OCI-LY1 (cell line): ENCODE measurements at regions not wholly inside any gene's neighbourhood (a gene's known extent, or its start where the extent isn't known, plus 50 kb on each side); places are given as distances from the start of the nearest gene placed in this dataset.

Experiments used
- H2AFZ ChIP-seq: fragments of 200-600 bp; sonication (generic), shearing (Covaris generic); 2 replicates; pipeline ENCODE4 v1.6.0; 2014; ENCODE audit warnings: antibody characterized with exemption, mild to moderate bottlenecking, low read length
- H3F3A ChIP-seq: fragments of 200-600 bp; sonication (generic), shearing (Covaris generic); 2 replicates; pipeline ENCODE4 v1.6.0; 2014; ENCODE audit warnings: mild to moderate bottlenecking, antibody characterized with exemption, low read length, moderate library complexity; ENCODE audit not compliant: insufficient read depth
- H3K27ac ChIP-seq: fragments of 200-600 bp; sonication (generic); 2 replicates; pipeline ENCODE4 v1.5.1; 2014; ENCODE audit warnings: low read length, mixed run types, mild to moderate bottlenecking, low read depth; ENCODE audit not compliant: poor library complexity, severe bottlenecking
- H3K27me3 ChIP-seq: fragments of 200-600 bp; sonication (generic); 2 replicates; pipeline ENCODE4 v1.6.0; 2014; ENCODE audit warnings: antibody characterized with exemption, mild to moderate bottlenecking, low read length, moderate library complexity; ENCODE audit not compliant: insufficient read depth
- H3K36me3 ChIP-seq: fragments of 200-600 bp; sonication (generic); 2 replicates; pipeline ENCODE4 v1.6.1; 2014; ENCODE audit warnings: mild to moderate bottlenecking, antibody characterized with exemption, low read length, moderate library complexity, mixed read lengths; ENCODE audit not compliant: insufficient read depth
- H3K4me1 ChIP-seq: fragments of 200-600 bp; sonication (generic); 2 replicates; pipeline ENCODE4 v1.5.1; 2014; ENCODE audit warnings: mild to moderate bottlenecking, low read length, moderate library complexity; ENCODE audit not compliant: insufficient read depth, severe bottlenecking
- H3K4me2 ChIP-seq: fragments of 200-600 bp; sonication (generic), shearing (Covaris generic); 2 replicates; pipeline ENCODE4 v1.6.1; 2014; ENCODE audit warnings: low read length
- H3K4me3 ChIP-seq: fragments of 200-600 bp; sonication (generic); 2 replicates; pipeline ENCODE4 v1.5.1; 2014; ENCODE audit warnings: low read length, low read depth, mild to moderate bottlenecking, mixed read lengths; ENCODE audit not compliant: poor library complexity, severe bottlenecking
- H3K79me2 ChIP-seq: fragments of 200-600 bp; shearing (Covaris generic); 2 replicates; pipeline ENCODE4 v1.6.1; 2016; ENCODE audit warnings: mixed run types, low read length, mixed read lengths; ENCODE audit not compliant: insufficient read depth
- H3K9ac ChIP-seq: fragments of 200-600 bp; sonication (generic), shearing (Covaris generic); 2 replicates; pipeline ENCODE4 v1.6.1; 2014; ENCODE audit warnings: mild to moderate bottlenecking, low read length, mixed read lengths
- H3K9me2 ChIP-seq: fragments of 200-600 bp; sonication (generic), shearing (Covaris generic); 2 replicates; pipeline ENCODE4 v1.6.1; 2014; ENCODE audit warnings: low read depth, mild to moderate bottlenecking, low read length, mixed read lengths
- H3K9me3 ChIP-seq: fragments of 200-600 bp; shearing (Covaris generic); 2 replicates; pipeline ENCODE4 v1.6.1; 2014; ENCODE audit warnings: low read length, mixed read lengths
- H4K20me1 ChIP-seq: fragments of 200-600 bp; sonication (generic), shearing (Covaris generic); 2 replicates; pipeline ENCODE4 v1.6.0; 2016; ENCODE audit warnings: mild to moderate bottlenecking, low read length; ENCODE audit not compliant: insufficient read depth
- CTCF ChIP-seq: fragments of 200-600 bp; sonication (generic), shearing (Covaris generic); IDR thresholded peaks from 2 replicates; pipeline ENCODE4 v1.5.1; 2017; ENCODE audit warnings: mild to moderate bottlenecking, antibody characterized with exemption, low read length, moderate library complexity, mixed read lengths
- EZH2 ChIP-seq: fragments of 200-600 bp; sonication (generic), shearing (Covaris generic); IDR thresholded peaks from 2 replicates; pipeline ENCODE4 v1.8.0; 2017; ENCODE audit warnings: borderline replicate concordance, mixed run types, mild to moderate bottlenecking, antibody characterized with exemption, low read length, moderate library complexity, mixed read lengths

- Histone ChIP-seq H3K9ac (no peak overlapping the region), H3K9me2 (no peaks in the 10 kb centered on the region), H3K27ac (no peak overlapping the region), H3K4me2 (no peak overlapping the region), H3K9me3 (no peaks in the 10 kb centered on the region), H4K20me1 (no peaks in the 10 kb centered on the region), H3K27me3 (no peaks in the 10 kb centered on the region), H3F3A (no peaks in the 10 kb centered on the region), H3K79me2 (no peaks in the 10 kb centered on the region), H3K4me1 (no peaks in the 10 kb centered on the region), H3K4me3 (no peak overlapping the region), H2AFZ (no peak overlapping the region), H3K36me3 (no peaks in the 10 kb centered on the region)
- no peak for TF ChIP-seq EZH2
- TF ChIP-seq CTCF: no peak
These were observed 272.7 kb upstream of the TRPC7 start for GRCh38 chr5:136638084-136638483.

GRCh38 chr5:136636001-136636400, 270.7 kb upstream of the TRPC7 start:
- no peaks in the 10 kb centered on the region for H3F3A ChIP-seq
- no peak overlapping the region for H3K4me2 ChIP-seq
- H3K27me3 ChIP-seq: no peaks in the 10 kb centered on the region
- H2AFZ ChIP-seq: no peak overlapping the region
- H3K36me3 ChIP-seq: no peaks in the 10 kb centered on the region
- no peaks in the 10 kb centered on the region for H3K9me3 ChIP-seq
- no peak overlapping the region for H3K4me3 ChIP-seq
- H4K20me1 ChIP-seq: no peaks in the 10 kb centered on the region
- H3K9me2 ChIP-seq: no peaks in the 10 kb centered on the region
- H3K79me2 ChIP-seq: no peaks in the 10 kb centered on the region
- TF ChIP-seq EZH2: no peak
- TF ChIP-seq CTCF: no peak
- no peak overlapping the region for H3K27ac ChIP-seq
- H3K9ac ChIP-seq: no peak overlapping the region
- no peaks in the 10 kb centered on the region for H3K4me1 ChIP-seq

GRCh38 chr5:136631186-136631585, 265.8 kb upstream of the TRPC7 start:
- Histone ChIP-seq H2AFZ (no peak overlapping the region), H3K4me3 (no peak overlapping the region), H3K27ac (no peak overlapping the region), H3K27me3 (no peaks in the 10 kb centered on the region), H3F3A (no peaks in the 10 kb centered on the region), H3K36me3 (no peaks in the 10 kb centered on the region), H4K20me1 (no peaks in the 10 kb centered on the region), H3K9me3 (no peaks in the 10 kb centered on the region), H3K9ac (no peak overlapping the region), H3K4me2 (no peak overlapping the region), H3K9me2 (no peaks in the 10 kb centered on the region), H3K4me1 (no peaks in the 10 kb centered on the region), H3K79me2 (no peaks in the 10 kb centered on the region)
- TF ChIP-seq EZH2: no peak
- TF ChIP-seq CTCF: no peak
